SK-N-MC (cell line): ENCODE measurements at regions not wholly inside any gene's neighbourhood (a gene's known extent, or its start where the extent isn't known, plus 50 kb on each side); places are given as distances from the start of the nearest gene placed in this dataset.

Experiments
- EZH2 ChIP-seq: fragments of 200-600 bp; sonication (generic); IDR thresholded peaks from one replicate; pipeline ENCODE4 v1.6.1; 2017; ENCODE audit warnings: antibody characterized with exemption
- POLR2AphosphoS5 ChIP-seq: IDR thresholded peaks from 2 replicates; pipeline ENCODE4 v1.6.1; 2012; ENCODE audit warnings: mild to moderate bottlenecking, low read depth, low read length, borderline replicate concordance

- no peak for TF ChIP-seq POLR2AphosphoS5
- TF ChIP-seq EZH2, result no peak
Observed at GRCh38 chr1:30250984-30251850, 472.2 kb downstream of the MATN1 start.
